Liver (tissue), 8 donors: ENCODE measurements at regions not wholly inside any gene's neighbourhood (a gene's known extent, or its start where the extent isn't known, plus 50 kb on each side); places are given as distances from the start of the nearest gene placed in this dataset.
A peak's percentile ranks its signal among the peaks of the same experiment; 100 is the strongest.

Source experiments
- DNase-seq: peaks from one replicate; pipeline ENCODE4 v3.0.0-alpha.2; 2017; ENCODE audit warnings: low spot score
- H3K27ac ChIP-seq, 2 donors: one replicate each; pipeline ENCODE4 v1.7.0; 2013; ENCODE audit warnings: inconsistent platforms in 2 of 2, low read length in 2 of 2, control low read depth in 1 of 2, low read depth in 1 of 2, mild to moderate bottlenecking in 1 of 2
- H3K27me3 ChIP-seq, 4 donors: one replicate each; pipeline versions ENCODE4 v1.6.1 to v1.7.0; 2013; ENCODE audit warnings: low read length in 3 of 4, inconsistent platforms in 1 of 4, mild to moderate bottlenecking in 1 of 4, moderate library complexity in 1 of 4; ENCODE audit not compliant: control insufficient read depth in 4 of 4, insufficient read depth in 4 of 4
- H3K36me3 ChIP-seq, 4 donors: one replicate each; pipeline versions ENCODE4 v1.6.1 to v1.7.0; 2013; ENCODE audit warnings: low read length in 3 of 4, mild to moderate bottlenecking in 3 of 4, low read depth in 1 of 4, moderate library complexity in 1 of 4; ENCODE audit not compliant: control insufficient read depth in 4 of 4, insufficient read depth in 3 of 4
- H3K4me1 ChIP-seq, 4 donors: one replicate each; pipeline versions ENCODE4 v1.6.1 to v1.7.0; 2013; ENCODE audit warnings: low read length in 3 of 4, mild to moderate bottlenecking in 3 of 4, moderate library complexity in 1 of 4; ENCODE audit not compliant: control insufficient read depth in 4 of 4, insufficient read depth in 4 of 4
- H3K4me3 ChIP-seq, 3 donors: one replicate each; pipeline versions ENCODE4 v1.6.1 to v1.7.0; 2013; ENCODE audit warnings: low read length in 3 of 3, control low read depth in 1 of 3, low read depth in 1 of 3, mild to moderate bottlenecking in 1 of 3
- H3K9ac ChIP-seq, 2 donors: one replicate each; pipeline ENCODE4 v1.7.0; 2013; ENCODE audit warnings: low read length in 2 of 2, mild to moderate bottlenecking in 2 of 2, moderate library complexity in 2 of 2, control low read depth in 1 of 2, low read depth in 1 of 2
- H3K9me3 ChIP-seq, 4 donors: one replicate each; pipeline versions ENCODE4 v1.6.1 to v1.7.0; 2013; ENCODE audit warnings: low read length in 3 of 4; ENCODE audit not compliant: control insufficient read depth in 4 of 4
- EGR1 ChIP-seq, 2 donors: IDR thresholded peaks; 2 replicates each; pipeline ENCODE4 v1.6.1; 2016 to 2018; ENCODE audit warnings: antibody characterized with exemption in 2 of 2, low read depth in 2 of 2
- FOXA1 ChIP-seq: IDR thresholded peaks from 2 replicates; pipeline ENCODE4 v1.6.1; 2016; ENCODE audit warnings: antibody characterized with exemption
- FOXA2 ChIP-seq: IDR thresholded peaks from 2 replicates; pipeline ENCODE4 v1.6.1; 2016; ENCODE audit warnings: antibody characterized with exemption
- GABPA ChIP-seq, 2 donors: IDR thresholded peaks in 1 of 2; conservative IDR thresholded peaks in 1 of 2; 2 replicates each; pipeline ENCODE4 v1.6.1; 2016; ENCODE audit warnings: antibody characterized with exemption in 2 of 2, mild to moderate bottlenecking in 1 of 2, moderate library complexity in 1 of 2
- JUND ChIP-seq, 2 donors: IDR thresholded peaks; 2 replicates each; pipeline ENCODE4 v1.6.1; 2016; ENCODE audit warnings: antibody characterized with exemption in 2 of 2
- NR2F2 ChIP-seq: IDR thresholded peaks from 2 replicates; pipeline ENCODE4 v1.6.1; 2016; ENCODE audit warnings: antibody characterized with exemption
- RAD21 ChIP-seq, 2 donors: IDR thresholded peaks; 2 replicates each; pipeline ENCODE4 v1.6.1; 2016; ENCODE audit warnings: antibody characterized with exemption in 2 of 2, mild to moderate bottlenecking in 2 of 2
- RXRA ChIP-seq, 2 donors: IDR thresholded peaks; 2 replicates each; pipeline ENCODE4 v1.6.1; 2017 to 2018; ENCODE audit warnings: antibody characterized with exemption in 2 of 2, mild to moderate bottlenecking in 1 of 2
- SP1 ChIP-seq: IDR thresholded peaks from 2 replicates; pipeline ENCODE4 v1.6.1; 2018; ENCODE audit warnings: antibody characterized with exemption, mild to moderate bottlenecking
- TAF1 ChIP-seq: conservative IDR thresholded peaks from 2 replicates; pipeline ENCODE4 v1.6.1; 2016; ENCODE audit warnings: antibody characterized with exemption, mild to moderate bottlenecking
- YY1 ChIP-seq: IDR thresholded peaks from 2 replicates; pipeline ENCODE4 v1.6.1; 2016; ENCODE audit warnings: antibody characterized with exemption, mild to moderate bottlenecking
- WGBS: extraction: QIAGEN DNeasy Blood & Tissue Kit; methylation state at CpG from one replicate; pipeline ENCODE4 v1.1.7; 2013; 5-methylcytosine and 5-hydroxymethylcytosine counted together
- TF ChIP-seq, protein P1 (sequence below): IDR thresholded peaks from 2 replicates; pipeline ENCODE4 v1.6.1; 2016; ENCODE audit warnings: antibody characterized with exemption
- TF ChIP-seq, protein P2 (sequence below): IDR thresholded peaks from 2 replicates; pipeline ENCODE4 v1.6.1; 2016; ENCODE audit warnings: antibody characterized with exemption
- TF ChIP-seq, protein P3 (sequence below): IDR thresholded peaks from 2 replicates; pipeline ENCODE4 v1.6.1; 2016; ENCODE audit warnings: antibody characterized with exemption, mild to moderate bottlenecking
- TF ChIP-seq, protein P4 (sequence below): fragments of 150-350 bp; IDR thresholded peaks from 2 replicates; pipeline ENCODE4 v1.5.1; 2017; ENCODE audit warnings: improper control_type of control experiment, low read depth, low read length; ENCODE audit not compliant: missing input control
- donor health status: healthy.
- donor health status: healthy.
- donor health status: healthy.
- donor health status: healthy.
- donor health status: healthy.

GRCh38 chr1:172895050-172895460 is 155.7 kb downstream of the TNFSF18 start:
- 37% methylated on average over 5 of the region's 5 CpGs for WGBS

GRCh38 chr1:172895761-172896160 is 155.0 kb downstream of the TNFSF18 start:
- 96% methylated on average over 1 of the region's 1 CpG for WGBS
- Histone ChIP-seq H3K36me3 (no peaks in the 10 kb centered on the region), H3K27ac (no peak overlapping the region), H3K27me3 (no peaks in the 10 kb centered on the region), H3K4me1 (no peaks in the 10 kb centered on the region), H3K9me3 (no peaks in the 10 kb centered on the region), H3K9ac (no peak overlapping the region), H3K4me3 (no peak overlapping the region)
- no peak for TF ChIP-seq TAF1
- TF ChIP-seq, protein P1, sequence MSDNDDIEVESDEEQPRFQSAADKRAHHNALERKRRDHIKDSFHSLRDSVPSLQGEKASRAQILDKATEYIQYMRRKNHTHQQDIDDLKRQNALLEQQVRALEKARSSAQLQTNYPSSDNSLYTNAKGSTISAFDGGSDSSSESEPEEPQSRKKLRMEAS = no peak
- TF ChIP-seq SP1 = no peak
- TF ChIP-seq GABPA (IDR thresholded peaks at IDR 0.05 in 1 of 2, conservative IDR thresholded peaks at IDR 0.05 in 1 of 2) = no peak
- TF ChIP-seq RXRA (IDR thresholded peaks at IDR 0.05) = no peak
- TF ChIP-seq, protein P2, sequence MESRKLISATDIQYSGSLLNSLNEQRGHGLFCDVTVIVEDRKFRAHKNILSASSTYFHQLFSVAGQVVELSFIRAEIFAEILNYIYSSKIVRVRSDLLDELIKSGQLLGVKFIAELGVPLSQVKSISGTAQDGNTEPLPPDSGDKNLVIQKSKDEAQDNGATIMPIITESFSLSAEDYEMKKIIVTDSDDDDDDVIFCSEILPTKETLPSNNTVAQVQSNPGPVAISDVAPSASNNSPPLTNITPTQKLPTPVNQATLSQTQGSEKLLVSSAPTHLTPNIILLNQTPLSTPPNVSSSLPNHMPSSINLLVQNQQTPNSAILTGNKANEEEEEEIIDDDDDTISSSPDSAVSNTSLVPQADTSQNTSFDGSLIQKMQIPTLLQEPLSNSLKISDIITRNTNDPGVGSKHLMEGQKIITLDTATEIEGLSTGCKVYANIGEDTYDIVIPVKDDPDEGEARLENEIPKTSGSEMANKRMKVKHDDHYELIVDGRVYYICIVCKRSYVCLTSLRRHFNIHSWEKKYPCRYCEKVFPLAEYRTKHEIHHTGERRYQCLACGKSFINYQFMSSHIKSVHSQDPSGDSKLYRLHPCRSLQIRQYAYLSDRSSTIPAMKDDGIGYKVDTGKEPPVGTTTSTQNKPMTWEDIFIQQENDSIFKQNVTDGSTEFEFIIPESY = no peak
- no peak for TF ChIP-seq YY1
- TF ChIP-seq RAD21 (IDR thresholded peaks at IDR 0.05) = no peak
- TF ChIP-seq, protein P3, sequence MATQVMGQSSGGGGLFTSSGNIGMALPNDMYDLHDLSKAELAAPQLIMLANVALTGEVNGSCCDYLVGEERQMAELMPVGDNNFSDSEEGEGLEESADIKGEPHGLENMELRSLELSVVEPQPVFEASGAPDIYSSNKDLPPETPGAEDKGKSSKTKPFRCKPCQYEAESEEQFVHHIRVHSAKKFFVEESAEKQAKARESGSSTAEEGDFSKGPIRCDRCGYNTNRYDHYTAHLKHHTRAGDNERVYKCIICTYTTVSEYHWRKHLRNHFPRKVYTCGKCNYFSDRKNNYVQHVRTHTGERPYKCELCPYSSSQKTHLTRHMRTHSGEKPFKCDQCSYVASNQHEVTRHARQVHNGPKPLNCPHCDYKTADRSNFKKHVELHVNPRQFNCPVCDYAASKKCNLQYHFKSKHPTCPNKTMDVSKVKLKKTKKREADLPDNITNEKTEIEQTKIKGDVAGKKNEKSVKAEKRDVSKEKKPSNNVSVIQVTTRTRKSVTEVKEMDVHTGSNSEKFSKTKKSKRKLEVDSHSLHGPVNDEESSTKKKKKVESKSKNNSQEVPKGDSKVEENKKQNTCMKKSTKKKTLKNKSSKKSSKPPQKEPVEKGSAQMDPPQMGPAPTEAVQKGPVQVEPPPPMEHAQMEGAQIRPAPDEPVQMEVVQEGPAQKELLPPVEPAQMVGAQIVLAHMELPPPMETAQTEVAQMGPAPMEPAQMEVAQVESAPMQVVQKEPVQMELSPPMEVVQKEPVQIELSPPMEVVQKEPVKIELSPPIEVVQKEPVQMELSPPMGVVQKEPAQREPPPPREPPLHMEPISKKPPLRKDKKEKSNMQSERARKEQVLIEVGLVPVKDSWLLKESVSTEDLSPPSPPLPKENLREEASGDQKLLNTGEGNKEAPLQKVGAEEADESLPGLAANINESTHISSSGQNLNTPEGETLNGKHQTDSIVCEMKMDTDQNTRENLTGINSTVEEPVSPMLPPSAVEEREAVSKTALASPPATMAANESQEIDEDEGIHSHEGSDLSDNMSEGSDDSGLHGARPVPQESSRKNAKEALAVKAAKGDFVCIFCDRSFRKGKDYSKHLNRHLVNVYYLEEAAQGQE = no peak
- no peak for TF ChIP-seq FOXA1
- TF ChIP-seq EGR1 (IDR thresholded peaks at IDR 0.05; ENCODE audit: low read depth in 2 of 2) = no peak
- no peak for TF ChIP-seq JUND (IDR thresholded peaks at IDR 0.05)
- TF ChIP-seq, protein P4, sequence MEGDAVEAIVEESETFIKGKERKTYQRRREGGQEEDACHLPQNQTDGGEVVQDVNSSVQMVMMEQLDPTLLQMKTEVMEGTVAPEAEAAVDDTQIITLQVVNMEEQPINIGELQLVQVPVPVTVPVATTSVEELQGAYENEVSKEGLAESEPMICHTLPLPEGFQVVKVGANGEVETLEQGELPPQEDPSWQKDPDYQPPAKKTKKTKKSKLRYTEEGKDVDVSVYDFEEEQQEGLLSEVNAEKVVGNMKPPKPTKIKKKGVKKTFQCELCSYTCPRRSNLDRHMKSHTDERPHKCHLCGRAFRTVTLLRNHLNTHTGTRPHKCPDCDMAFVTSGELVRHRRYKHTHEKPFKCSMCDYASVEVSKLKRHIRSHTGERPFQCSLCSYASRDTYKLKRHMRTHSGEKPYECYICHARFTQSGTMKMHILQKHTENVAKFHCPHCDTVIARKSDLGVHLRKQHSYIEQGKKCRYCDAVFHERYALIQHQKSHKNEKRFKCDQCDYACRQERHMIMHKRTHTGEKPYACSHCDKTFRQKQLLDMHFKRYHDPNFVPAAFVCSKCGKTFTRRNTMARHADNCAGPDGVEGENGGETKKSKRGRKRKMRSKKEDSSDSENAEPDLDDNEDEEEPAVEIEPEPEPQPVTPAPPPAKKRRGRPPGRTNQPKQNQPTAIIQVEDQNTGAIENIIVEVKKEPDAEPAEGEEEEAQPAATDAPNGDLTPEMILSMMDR = no peak
- TF ChIP-seq FOXA2 = no peak
- DNase-seq = no peak

More at GRCh38 chr1:172895050-172895460, 155.7 kb downstream of the TNFSF18 start:
- peak overlapping the region in 1 of 2 donors; percentile 43 for H3K9ac ChIP-seq
- H3K9me3 ChIP-seq = no peaks in the 10 kb centered on the region
- H3K36me3 ChIP-seq = no peaks in the 10 kb centered on the region
- H3K4me1 ChIP-seq = no peaks in the 10 kb centered on the region
- H3K27ac ChIP-seq = no peak overlapping the region
- DNase-seq = no peak
- no peak overlapping the region for H3K4me3 ChIP-seq
- H3K27me3 ChIP-seq = no peaks in the 10 kb centered on the region
- TF ChIP-seq GABPA (IDR thresholded peaks at IDR 0.05 in 1 of 2, conservative IDR thresholded peaks at IDR 0.05 in 1 of 2) (no peak), NR2F2 (no peak), RAD21 (IDR thresholded peaks at IDR 0.05) (peak in 1 of 2 donors; percentile 6)
- TF ChIP-seq, protein P3 = no peak
